DOHH2 (cell line): ENCODE measurements at regions not wholly inside any gene's neighbourhood (a gene's known extent, or its start where the extent isn't known, plus 50 kb on each side); places are given as distances from the start of the nearest gene placed in this dataset.

Experiments used
- CTCF ChIP-seq: fragments of 200-600 bp; sonication (generic); IDR thresholded peaks from one replicate; pipeline ENCODE4 v1.5.1; 2014; ENCODE audit warnings: antibody characterized with exemption, mild to moderate bottlenecking, low read depth, low read length; ENCODE audit not compliant: poor library complexity, severe bottlenecking
- EZH2phosphoT487 ChIP-seq: fragments of 200-600 bp; sonication (generic); IDR thresholded peaks from 2 replicates; pipeline ENCODE4 v1.6.1; 2017; ENCODE audit warnings: borderline replicate concordance, mild to moderate bottlenecking, antibody characterized with exemption, low read length, moderate library complexity, mixed read lengths

- no peak for TF ChIP-seq EZH2phosphoT487
- TF ChIP-seq CTCF: no peak
Measured at GRCh38 chr15:87349181-87349580, 907.4 kb downstream of the NTRK3 start.
